Right lobe of liver (tissue), 4 donors: ENCODE measurements at regions not wholly inside any gene's neighbourhood (a gene's known extent, or its start where the extent isn't known, plus 50 kb on each side); places are given as distances from the start of the nearest gene placed in this dataset.

Experiments used
- POLR2A ChIP-seq: fragments of 450-650 bp; IDR thresholded peaks from one replicate; pipeline ENCODE4 v1.6.1; 2017; ENCODE audit warnings: antibody characterized with exemption, mild to moderate bottlenecking
- TF ChIP-seq, protein P1 (sequence below), 4 donors: fragments of 200-600 bp in 3 of 4; fragments of 450-650 bp in 1 of 4; IDR thresholded peaks; one replicate each; pipeline versions ENCODE4 v1.5.1 to v1.8.0; 2016 to 2022; ENCODE audit warnings: antibody characterized with exemption in 4 of 4, mild to moderate bottlenecking in 2 of 4
- donor health status: DM: no; HTN: no; CAD: no.
- donor health status: DM: no; HTN: no; CAD: no.
- donor health status: DM: no; HTN: yes; CAD: no.

DNA sequence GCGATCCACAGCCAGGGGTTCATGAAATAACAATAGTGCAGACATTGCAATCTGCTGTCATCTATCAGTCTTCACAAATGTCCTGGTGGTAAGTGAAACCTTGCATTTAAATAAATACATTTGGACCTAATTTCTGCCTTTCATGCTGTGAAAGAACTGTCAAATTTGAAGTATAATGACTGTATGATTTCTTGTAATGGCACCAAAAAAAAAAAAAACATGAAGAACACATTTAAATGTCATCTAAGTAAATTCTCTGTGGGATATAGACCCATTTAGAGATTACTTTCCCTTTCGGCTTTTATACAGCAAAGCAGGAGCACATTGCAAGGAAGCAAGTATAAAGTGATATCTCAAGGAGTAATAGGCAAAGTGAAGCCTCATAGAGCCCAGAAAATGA, 431.5 kb upstream of the SGCD start:
- TF ChIP-seq, protein P1, sequence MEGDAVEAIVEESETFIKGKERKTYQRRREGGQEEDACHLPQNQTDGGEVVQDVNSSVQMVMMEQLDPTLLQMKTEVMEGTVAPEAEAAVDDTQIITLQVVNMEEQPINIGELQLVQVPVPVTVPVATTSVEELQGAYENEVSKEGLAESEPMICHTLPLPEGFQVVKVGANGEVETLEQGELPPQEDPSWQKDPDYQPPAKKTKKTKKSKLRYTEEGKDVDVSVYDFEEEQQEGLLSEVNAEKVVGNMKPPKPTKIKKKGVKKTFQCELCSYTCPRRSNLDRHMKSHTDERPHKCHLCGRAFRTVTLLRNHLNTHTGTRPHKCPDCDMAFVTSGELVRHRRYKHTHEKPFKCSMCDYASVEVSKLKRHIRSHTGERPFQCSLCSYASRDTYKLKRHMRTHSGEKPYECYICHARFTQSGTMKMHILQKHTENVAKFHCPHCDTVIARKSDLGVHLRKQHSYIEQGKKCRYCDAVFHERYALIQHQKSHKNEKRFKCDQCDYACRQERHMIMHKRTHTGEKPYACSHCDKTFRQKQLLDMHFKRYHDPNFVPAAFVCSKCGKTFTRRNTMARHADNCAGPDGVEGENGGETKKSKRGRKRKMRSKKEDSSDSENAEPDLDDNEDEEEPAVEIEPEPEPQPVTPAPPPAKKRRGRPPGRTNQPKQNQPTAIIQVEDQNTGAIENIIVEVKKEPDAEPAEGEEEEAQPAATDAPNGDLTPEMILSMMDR (IDR thresholded peaks at IDR 0.05) = no peak
- TF ChIP-seq POLR2A = no peak
